ENCODE measurements at regions not wholly inside any gene's neighbourhood (a gene's known extent, or its start where the extent isn't known, plus 50 kb on each side); places are given as distances from the start of the nearest gene placed in this dataset.

DNA sequence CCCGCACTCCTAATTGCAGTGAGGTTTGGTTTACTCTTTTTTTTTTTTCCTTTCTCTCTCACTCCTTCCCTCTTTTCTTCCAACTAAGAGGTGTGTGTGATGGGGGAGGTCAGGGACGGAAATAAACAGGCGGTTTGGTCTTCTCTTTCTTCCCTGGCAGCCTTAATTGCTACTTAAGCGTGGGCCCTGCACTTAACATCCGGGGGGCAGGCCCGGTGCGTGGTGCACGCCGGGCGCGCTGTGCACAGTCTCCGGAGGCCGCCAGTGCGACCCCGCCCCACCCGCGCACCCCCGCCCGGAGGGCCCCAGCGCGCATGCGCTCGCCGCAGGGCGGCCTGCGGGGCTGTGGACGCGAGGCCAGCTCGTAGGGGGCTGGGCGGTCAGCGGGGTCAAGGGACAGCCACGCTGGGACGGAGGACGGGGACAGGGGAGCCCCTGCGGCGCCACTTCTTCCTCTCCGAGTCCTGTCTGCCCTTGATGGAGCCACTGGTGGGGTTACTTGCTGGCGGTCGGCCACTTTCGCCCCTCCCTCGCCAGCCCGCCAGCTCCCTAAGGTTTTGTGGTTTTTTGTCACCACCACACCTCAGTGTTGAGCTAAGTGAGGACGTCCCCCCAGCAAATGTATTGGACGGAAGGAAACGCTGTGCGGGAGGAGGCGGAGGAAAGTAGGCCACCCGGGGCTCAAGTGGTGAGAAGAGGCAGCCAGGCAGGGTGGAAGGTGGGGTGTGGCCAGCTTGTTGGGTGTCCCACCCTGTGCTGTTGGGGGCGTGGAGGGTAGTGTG is 120.9 kb downstream of the MRM1 start (continued):
- TF ChIP-seq, protein P1, sequence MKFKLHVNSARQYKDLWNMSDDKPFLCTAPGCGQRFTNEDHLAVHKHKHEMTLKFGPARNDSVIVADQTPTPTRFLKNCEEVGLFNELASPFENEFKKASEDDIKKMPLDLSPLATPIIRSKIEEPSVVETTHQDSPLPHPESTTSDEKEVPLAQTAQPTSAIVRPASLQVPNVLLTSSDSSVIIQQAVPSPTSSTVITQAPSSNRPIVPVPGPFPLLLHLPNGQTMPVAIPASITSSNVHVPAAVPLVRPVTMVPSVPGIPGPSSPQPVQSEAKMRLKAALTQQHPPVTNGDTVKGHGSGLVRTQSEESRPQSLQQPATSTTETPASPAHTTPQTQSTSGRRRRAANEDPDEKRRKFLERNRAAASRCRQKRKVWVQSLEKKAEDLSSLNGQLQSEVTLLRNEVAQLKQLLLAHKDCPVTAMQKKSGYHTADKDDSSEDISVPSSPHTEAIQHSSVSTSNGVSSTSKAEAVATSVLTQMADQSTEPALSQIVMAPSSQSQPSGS (tag by site-specific recombination; IDR thresholded peaks at IDR 0.05; ENCODE audit: low read depth), result no peak
- TF ChIP-seq ZFP69B (tag by site-specific recombination; IDR thresholded peaks at IDR 0.05) (peak; percentile 95), ZSCAN23 (tag by site-specific recombination; IDR thresholded peaks at IDR 0.05) (no peak), ZNF610 (tag by site-specific recombination; IDR thresholded peaks at IDR 0.05; ENCODE audit: borderline replicate concordance) (no peak), TRIM28 (IDR thresholded peaks at IDR 0.05; ENCODE audit: borderline replicate concordance, low read length) (no peak), ZNF776 (tag by site-specific recombination; IDR thresholded peaks at IDR 0.05; ENCODE audit: borderline replicate concordance) (no peak), HOXD13 (CRISPR knock-in tag; IDR thresholded peaks at IDR 0.05; ENCODE audit: borderline replicate concordance) (no peak), ZNF626 (tag by site-specific recombination; IDR thresholded peaks at IDR 0.05) (no peak), ZNF10 (tag by site-specific recombination; IDR thresholded peaks at IDR 0.05) (no peak), RBAK (tag by site-specific recombination; IDR thresholded peaks at IDR 0.05) (no peak), ZEB2 (tag by site-specific recombination; IDR thresholded peaks at IDR 0.05) (peak; percentile 76; the same call in 1 of the 2 replicates), ZNF121 (tag by site-specific recombination; IDR thresholded peaks at IDR 0.05) (no peak), KLF1 (tag by site-specific recombination; IDR thresholded peaks at IDR 0.05) (peak; percentile 100), GLIS2 (tag by site-specific recombination; IDR thresholded peaks at IDR 0.05) (peak; percentile 87), ZNF155 (tag by site-specific recombination; IDR thresholded peaks at IDR 0.05) (no peak), ZNF561 (tag by site-specific recombination; IDR thresholded peaks at IDR 0.05; ENCODE audit: borderline replicate concordance) (peak; percentile 50)
- TF ChIP-seq, protein P2, sequence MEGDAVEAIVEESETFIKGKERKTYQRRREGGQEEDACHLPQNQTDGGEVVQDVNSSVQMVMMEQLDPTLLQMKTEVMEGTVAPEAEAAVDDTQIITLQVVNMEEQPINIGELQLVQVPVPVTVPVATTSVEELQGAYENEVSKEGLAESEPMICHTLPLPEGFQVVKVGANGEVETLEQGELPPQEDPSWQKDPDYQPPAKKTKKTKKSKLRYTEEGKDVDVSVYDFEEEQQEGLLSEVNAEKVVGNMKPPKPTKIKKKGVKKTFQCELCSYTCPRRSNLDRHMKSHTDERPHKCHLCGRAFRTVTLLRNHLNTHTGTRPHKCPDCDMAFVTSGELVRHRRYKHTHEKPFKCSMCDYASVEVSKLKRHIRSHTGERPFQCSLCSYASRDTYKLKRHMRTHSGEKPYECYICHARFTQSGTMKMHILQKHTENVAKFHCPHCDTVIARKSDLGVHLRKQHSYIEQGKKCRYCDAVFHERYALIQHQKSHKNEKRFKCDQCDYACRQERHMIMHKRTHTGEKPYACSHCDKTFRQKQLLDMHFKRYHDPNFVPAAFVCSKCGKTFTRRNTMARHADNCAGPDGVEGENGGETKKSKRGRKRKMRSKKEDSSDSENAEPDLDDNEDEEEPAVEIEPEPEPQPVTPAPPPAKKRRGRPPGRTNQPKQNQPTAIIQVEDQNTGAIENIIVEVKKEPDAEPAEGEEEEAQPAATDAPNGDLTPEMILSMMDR (tag by site-specific recombination; IDR thresholded peaks at IDR 0.05), result no peak
- TF ChIP-seq, protein P3, sequence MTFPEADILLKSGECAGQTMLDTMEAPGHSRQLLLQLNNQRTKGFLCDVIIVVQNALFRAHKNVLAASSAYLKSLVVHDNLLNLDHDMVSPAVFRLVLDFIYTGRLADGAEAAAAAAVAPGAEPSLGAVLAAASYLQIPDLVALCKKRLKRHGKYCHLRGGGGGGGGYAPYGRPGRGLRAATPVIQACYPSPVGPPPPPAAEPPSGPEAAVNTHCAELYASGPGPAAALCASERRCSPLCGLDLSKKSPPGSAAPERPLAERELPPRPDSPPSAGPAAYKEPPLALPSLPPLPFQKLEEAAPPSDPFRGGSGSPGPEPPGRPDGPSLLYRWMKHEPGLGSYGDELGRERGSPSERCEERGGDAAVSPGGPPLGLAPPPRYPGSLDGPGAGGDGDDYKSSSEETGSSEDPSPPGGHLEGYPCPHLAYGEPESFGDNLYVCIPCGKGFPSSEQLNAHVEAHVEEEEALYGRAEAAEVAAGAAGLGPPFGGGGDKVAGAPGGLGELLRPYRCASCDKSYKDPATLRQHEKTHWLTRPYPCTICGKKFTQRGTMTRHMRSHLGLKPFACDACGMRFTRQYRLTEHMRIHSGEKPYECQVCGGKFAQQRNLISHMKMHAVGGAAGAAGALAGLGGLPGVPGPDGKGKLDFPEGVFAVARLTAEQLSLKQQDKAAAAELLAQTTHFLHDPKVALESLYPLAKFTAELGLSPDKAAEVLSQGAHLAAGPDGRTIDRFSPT (tag by site-specific recombination; IDR thresholded peaks at IDR 0.05), result peak; percentile 78
- TF ChIP-seq, protein P4, sequence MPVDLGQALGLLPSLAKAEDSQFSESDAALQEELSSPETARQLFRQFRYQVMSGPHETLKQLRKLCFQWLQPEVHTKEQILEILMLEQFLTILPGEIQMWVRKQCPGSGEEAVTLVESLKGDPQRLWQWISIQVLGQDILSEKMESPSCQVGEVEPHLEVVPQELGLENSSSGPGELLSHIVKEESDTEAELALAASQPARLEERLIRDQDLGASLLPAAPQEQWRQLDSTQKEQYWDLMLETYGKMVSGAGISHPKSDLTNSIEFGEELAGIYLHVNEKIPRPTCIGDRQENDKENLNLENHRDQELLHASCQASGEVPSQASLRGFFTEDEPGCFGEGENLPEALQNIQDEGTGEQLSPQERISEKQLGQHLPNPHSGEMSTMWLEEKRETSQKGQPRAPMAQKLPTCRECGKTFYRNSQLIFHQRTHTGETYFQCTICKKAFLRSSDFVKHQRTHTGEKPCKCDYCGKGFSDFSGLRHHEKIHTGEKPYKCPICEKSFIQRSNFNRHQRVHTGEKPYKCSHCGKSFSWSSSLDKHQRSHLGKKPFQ (tag by site-specific recombination; IDR thresholded peaks at IDR 0.05), result no peak
- TF ChIP-seq, protein P5, sequence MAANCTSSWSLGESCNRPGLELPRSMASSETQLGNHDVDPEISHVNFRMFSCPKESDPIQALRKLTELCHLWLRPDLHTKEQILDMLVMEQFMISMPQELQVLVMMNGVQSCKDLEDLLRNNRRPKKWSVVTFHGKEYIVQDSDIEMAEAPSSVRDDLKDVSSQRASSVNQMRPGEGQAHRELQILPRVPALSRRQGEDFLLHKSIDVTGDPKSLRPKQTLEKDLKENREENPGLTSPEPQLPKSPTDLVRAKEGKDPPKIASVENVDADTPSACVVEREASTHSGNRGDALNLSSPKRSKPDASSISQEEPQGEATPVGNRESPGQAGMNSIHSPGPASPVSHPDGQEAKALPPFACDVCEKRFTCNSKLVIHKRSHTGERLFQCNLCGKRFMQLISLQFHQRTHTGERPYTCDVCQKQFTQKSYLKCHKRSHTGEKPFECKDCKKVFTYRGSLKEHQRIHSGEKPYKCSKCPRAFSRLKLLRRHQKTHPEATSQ (tag by site-specific recombination; IDR thresholded peaks at IDR 0.05), result no peak
- TF ChIP-seq, protein P6, sequence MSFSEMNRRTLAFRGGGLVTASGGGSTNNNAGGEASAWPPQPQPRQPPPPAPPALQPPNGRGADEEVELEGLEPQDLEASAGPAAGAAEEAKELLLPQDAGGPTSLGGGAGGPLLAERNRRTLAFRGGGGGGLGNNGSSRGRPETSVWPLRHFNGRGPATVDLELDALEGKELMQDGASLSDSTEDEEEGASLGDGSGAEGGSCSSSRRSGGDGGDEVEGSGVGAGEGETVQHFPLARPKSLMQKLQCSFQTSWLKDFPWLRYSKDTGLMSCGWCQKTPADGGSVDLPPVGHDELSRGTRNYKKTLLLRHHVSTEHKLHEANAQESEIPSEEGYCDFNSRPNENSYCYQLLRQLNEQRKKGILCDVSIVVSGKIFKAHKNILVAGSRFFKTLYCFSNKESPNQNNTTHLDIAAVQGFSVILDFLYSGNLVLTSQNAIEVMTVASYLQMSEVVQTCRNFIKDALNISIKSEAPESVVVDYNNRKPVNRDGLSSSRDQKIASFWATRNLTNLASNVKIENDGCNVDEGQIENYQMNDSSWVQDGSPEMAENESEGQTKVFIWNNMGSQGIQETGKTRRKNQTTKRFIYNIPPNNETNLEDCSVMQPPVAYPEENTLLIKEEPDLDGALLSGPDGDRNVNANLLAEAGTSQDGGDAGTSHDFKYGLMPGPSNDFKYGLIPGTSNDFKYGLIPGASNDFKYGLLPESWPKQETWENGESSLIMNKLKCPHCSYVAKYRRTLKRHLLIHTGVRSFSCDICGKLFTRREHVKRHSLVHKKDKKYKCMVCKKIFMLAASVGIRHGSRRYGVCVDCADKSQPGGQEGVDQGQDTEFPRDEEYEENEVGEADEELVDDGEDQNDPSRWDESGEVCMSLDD (tag by site-specific recombination; IDR thresholded peaks at IDR 0.05), result 0 out of 2 replicates have a peak, but pooled peaks have one; percentile 23
- TF ChIP-seq, protein P7, sequence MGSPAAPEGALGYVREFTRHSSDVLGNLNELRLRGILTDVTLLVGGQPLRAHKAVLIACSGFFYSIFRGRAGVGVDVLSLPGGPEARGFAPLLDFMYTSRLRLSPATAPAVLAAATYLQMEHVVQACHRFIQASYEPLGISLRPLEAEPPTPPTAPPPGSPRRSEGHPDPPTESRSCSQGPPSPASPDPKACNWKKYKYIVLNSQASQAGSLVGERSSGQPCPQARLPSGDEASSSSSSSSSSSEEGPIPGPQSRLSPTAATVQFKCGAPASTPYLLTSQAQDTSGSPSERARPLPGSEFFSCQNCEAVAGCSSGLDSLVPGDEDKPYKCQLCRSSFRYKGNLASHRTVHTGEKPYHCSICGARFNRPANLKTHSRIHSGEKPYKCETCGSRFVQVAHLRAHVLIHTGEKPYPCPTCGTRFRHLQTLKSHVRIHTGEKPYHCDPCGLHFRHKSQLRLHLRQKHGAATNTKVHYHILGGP (tag by site-specific recombination; IDR thresholded peaks at IDR 0.05), result no peak
- TF ChIP-seq, protein P8, sequence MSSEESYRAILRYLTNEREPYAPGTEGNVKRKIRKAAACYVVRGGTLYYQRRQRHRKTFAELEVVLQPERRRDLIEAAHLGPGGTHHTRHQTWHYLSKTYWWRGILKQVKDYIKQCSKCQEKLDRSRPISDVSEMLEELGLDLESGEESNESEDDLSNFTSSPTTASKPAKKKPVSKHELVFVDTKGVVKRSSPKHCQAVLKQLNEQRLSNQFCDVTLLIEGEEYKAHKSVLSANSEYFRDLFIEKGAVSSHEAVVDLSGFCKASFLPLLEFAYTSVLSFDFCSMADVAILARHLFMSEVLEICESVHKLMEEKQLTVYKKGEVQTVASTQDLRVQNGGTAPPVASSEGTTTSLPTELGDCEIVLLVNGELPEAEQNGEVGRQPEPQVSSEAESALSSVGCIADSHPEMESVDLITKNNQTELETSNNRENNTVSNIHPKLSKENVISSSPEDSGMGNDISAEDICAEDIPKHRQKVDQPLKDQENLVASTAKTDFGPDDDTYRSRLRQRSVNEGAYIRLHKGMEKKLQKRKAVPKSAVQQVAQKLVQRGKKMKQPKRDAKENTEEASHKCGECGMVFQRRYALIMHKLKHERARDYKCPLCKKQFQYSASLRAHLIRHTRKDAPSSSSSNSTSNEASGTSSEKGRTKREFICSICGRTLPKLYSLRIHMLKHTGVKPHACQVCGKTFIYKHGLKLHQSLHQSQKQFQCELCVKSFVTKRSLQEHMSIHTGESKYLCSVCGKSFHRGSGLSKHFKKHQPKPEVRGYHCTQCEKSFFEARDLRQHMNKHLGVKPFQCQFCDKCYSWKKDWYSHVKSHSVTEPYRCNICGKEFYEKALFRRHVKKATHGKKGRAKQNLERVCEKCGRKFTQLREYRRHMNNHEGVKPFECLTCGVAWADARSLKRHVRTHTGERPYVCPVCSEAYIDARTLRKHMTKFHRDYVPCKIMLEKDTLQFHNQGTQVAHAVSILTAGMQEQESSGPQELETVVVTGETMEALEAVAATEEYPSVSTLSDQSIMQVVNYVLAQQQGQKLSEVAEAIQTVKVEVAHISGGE (tag by site-specific recombination; conservative IDR thresholded peaks at IDR 0.05; ENCODE audit: low read depth), result peak; percentile 72

All from HEK293 (cell line).